ENCODE measurements at regions not wholly inside any gene's neighbourhood (a gene's known extent, or its start where the extent isn't known, plus 50 kb on each side); places are given as distances from the start of the nearest gene placed in this dataset.

DNA sequence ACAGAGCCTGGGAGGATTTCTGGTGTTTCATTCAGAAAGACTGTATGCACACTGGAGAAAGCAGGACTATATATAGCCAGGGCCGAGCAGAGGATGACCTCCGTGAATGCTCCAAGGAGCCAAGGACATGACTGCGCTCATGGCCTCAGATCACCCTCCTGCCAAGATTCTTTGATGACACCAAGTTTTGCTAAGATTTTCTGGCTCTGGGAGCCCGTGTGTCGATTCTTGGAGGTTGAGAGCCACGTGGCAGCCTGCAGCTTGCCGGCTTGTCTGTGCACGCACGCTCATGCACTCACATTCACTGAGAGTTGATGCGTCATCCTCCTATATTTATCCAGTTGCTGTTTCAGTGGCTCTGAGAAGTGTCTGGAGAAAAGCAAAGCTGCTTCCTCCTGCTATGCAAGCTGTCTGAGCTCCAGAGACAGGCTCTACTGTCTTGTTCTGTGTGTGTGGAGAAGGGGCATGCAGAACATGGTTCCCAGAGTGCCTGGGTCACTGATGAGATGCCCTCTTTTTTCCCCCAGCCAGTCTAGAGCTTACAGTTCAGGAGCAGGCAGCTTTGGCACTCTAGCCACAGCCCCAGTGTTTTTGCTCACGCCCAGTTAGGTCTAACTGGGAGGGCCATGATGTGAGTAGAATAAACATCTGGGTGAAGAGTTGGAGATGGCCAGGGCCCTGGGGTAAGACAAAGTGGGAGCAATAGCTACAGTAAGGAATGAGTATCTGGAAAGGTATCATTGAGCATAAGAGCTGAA lies 64.9 kb upstream of the SCOC start:
- TF ChIP-seq, protein P1, sequence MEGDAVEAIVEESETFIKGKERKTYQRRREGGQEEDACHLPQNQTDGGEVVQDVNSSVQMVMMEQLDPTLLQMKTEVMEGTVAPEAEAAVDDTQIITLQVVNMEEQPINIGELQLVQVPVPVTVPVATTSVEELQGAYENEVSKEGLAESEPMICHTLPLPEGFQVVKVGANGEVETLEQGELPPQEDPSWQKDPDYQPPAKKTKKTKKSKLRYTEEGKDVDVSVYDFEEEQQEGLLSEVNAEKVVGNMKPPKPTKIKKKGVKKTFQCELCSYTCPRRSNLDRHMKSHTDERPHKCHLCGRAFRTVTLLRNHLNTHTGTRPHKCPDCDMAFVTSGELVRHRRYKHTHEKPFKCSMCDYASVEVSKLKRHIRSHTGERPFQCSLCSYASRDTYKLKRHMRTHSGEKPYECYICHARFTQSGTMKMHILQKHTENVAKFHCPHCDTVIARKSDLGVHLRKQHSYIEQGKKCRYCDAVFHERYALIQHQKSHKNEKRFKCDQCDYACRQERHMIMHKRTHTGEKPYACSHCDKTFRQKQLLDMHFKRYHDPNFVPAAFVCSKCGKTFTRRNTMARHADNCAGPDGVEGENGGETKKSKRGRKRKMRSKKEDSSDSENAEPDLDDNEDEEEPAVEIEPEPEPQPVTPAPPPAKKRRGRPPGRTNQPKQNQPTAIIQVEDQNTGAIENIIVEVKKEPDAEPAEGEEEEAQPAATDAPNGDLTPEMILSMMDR (IDR thresholded peaks at IDR 0.05), result no peak
- DNase-seq (ENCODE audit: low spot score) (no peak), ATAC-seq (ENCODE audit: low FRiP score) (peak; percentile 19)

DNA sequence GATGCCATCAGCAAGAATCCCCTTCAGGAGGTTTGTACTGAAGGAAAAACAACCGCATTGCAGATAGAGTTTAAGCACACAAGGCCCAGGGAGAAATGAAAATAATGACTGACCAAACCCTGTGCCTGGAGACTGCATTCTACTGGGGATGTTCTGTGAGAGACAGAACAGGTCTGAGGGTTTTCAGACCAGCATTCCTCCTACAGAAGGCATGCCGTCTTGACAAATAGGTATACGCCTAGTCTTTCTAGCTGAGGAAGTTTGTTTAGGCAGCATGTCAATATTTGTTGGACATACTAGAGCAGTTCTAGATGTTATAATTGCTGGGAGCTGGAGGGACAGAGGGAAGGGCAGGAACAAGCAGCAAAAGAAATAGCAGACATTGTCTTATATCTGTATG lies 68.4 kb upstream of the SCOC start:
- DNase-seq (ENCODE audit: low spot score) (no peak), ATAC-seq (ENCODE audit: low FRiP score) (no peak)
- TF ChIP-seq, protein P1 (IDR thresholded peaks at IDR 0.05), result no peak

DNA sequence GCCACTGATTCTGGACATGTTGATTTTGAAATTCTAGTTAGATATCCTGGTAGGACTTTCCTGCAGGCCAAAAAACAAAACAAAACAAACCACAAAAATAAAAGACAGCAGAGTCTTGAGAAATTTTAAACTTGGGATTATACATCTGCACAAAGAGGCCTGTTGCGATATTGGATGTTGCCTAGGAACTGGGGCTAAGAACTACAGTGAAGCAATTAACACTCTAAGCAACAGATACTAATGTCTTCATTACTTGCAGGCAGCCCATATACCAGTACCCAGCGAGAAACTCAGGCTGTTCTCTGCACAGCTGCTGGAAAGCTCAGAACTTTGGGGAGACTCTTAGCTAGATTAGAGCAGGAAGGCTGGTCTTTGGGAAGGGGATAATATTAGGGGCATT lies 69.1 kb upstream of the SCOC start:
- DNase-seq (ENCODE audit: low spot score) (no peak), ATAC-seq (ENCODE audit: low FRiP score) (no peak)
- TF ChIP-seq, protein P1 (IDR thresholded peaks at IDR 0.05), result no peak

DNA sequence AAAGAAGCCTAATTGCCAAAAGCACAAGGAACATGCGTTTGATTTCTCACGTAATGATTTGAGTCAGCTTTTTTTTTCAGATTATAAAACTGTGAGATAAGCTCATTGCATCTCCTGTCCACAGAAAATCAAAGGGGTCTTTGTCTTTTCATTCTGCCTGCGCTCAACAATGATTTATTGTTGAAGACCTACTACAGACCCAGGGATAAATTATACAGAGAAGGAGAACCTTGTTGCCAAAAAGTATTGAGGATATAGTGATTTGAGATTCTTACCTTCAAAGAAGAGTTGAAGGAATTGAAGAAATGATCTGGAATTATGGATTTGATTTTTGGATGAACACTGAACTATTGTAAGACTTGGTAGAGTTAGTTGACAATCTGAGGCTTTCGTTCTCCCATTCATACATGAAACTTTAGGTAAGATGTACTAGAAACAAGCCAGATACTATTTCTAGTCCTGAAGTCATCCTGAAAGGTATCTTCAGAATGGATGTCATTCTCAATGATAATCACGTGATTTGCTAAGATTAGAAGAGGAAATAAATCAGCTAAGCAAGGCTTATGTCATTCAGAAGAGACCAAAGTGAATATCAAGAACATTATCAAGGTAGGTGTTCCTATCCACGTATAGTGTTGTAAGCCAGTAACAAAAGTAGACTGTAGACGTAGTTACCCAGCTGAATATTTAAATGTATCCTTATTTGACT lies 71.1 kb upstream of the SCOC start:
- DNase-seq (ENCODE audit: low spot score), result no peak
- ATAC-seq (ENCODE audit: low FRiP score), result no peak
- TF ChIP-seq, protein P1 (IDR thresholded peaks at IDR 0.05), result no peak

DNA sequence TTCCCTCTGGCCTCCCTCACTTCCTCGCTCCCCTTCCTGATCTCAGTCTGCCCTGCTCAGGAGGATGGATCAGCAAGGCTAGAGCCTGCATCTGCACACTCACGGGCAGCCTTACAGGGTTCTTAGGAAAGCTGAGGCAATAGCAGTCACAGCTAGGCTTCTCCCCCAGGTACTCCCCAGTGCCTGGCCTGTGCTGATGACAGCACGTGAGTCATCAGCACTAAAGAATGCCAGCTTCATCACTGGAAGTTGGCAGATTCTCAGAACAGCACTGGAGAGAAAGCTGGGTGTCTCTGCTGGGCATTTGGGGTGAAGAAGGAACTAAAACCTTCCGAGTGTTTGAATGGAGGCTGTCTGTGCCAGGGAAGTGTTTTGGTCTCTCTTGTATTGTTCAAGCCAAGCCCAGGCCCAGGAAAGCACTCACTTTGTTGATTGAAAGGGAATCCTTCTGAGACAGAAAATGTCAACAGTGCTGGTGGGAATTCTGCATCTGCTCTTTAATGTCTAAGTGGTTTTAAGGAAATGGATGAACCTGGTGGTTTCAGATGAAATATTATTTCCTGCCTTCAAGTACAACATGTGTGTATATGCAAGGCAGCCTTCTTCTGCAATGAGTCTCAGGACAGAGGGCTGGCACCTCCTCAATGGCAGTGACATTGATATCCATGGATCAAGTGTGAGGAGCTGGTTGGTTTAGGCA lies 73.0 kb upstream of the SCOC start:
- ATAC-seq (ENCODE audit: low FRiP score) (peak; percentile 74), DNase-seq (ENCODE audit: low spot score) (no peak)
- TF ChIP-seq, protein P1 (IDR thresholded peaks at IDR 0.05), result no peak

DNA sequence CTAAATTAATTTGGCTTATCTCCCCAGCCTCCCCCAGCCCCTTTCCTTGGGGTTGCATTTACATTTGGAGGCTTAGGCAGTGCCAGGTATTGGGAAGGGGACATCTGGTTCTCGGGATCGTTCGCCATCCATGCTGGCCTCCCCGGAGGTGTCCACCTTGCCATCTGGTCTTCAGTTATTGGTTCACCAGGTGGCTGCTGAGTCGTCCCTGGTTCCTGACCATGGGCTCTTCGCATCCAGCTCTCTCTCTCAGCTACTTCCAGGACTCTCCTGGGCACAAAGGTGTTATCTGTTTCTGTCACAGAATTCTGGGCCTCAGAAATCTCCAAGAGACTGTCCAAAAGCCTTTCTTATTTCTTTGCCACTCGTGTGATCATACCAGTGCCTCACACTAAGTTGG lies 75.4 kb upstream of the SCOC start:
- no peak for DNase-seq (ENCODE audit: low spot score)
- TF ChIP-seq, protein P1 (IDR thresholded peaks at IDR 0.05), result no peak
- no peak for ATAC-seq (ENCODE audit: low FRiP score)

Data from omental fat pad (tissue), 3 donors.